GM12878 (cell line): ENCODE measurements at regions not wholly inside any gene's neighbourhood (a gene's known extent, or its start where the extent isn't known, plus 50 kb on each side); places are given as distances from the start of the nearest gene placed in this dataset.

Source experiments
- CEBPB ChIP-seq, 2 experiments: fragments of 150-350 bp in 1 of 2; IDR thresholded peaks; 2 replicates each; pipeline ENCODE4 v1.6.1; 2012 to 2014; ENCODE audit warnings: low read depth in 2 of 2, low read length in 2 of 2, borderline replicate concordance in 1 of 2, inconsistent platforms in 1 of 2
- EP300 ChIP-seq, 2 experiments: fragments of 150-350 bp in 1 of 2; IDR thresholded peaks; 2 replicates each; pipeline ENCODE4 v1.6.1; 2011 to 2012; ENCODE audit warnings: low read depth in 2 of 2, low read length in 2 of 2, borderline replicate concordance in 1 of 2, improper control_type of control experiment in 1 of 2, inconsistent platforms in 1 of 2; ENCODE audit not compliant: control insufficient read depth in 1 of 2
- ETV6 ChIP-seq, 2 experiments: fragments of 450-650 bp in 1 of 2; IDR thresholded peaks in 1 of 2; conservative IDR thresholded peaks in 1 of 2; 2 replicates each; pipeline ENCODE4 v1.6.1; 2014; ENCODE audit warnings: antibody characterized with exemption in 1 of 2, borderline replicate concordance in 1 of 2, low read depth in 1 of 2, mild to moderate bottlenecking in 1 of 2, moderate library complexity in 1 of 2
- MLLT1 ChIP-seq: fragments of 450-650 bp; IDR thresholded peaks from 2 replicates; pipeline ENCODE4 v1.6.1; 2016; ENCODE audit warnings: mild to moderate bottlenecking
- NR2C1 ChIP-seq: fragments of 450-650 bp; IDR thresholded peaks from 2 replicates; pipeline ENCODE4 v1.6.1; 2017; ENCODE audit warnings: antibody characterized with exemption, mild to moderate bottlenecking, moderate library complexity
- PKNOX1 ChIP-seq: fragments of 450-650 bp; IDR thresholded peaks from 2 replicates; pipeline ENCODE4 v1.6.1; 2016; ENCODE audit warnings: mild to moderate bottlenecking
- PRDM15 ChIP-seq: fragments of 450-650 bp; formaldehyde crosslinking; IDR thresholded peaks from 2 replicates; pipeline ENCODE4 v1.4.0; 2020; ENCODE audit warnings: mild to moderate bottlenecking, moderate library complexity
- TCF7 ChIP-seq: IDR thresholded peaks from 2 replicates; pipeline ENCODE4 v1.6.1; 2014; ENCODE audit warnings: antibody characterized with exemption, borderline replicate concordance
- ZNF24 ChIP-seq: fragments of 450-650 bp; IDR thresholded peaks from 2 replicates; pipeline ENCODE4 v1.6.1; 2017; ENCODE audit warnings: antibody characterized with exemption, mild to moderate bottlenecking

GRCh38 chr20:22282696-22283095 lies 301.7 kb downstream of the FOXA2 start (continued):
- no peak for TF ChIP-seq PRDM15 (CRISPR knock-in tag)
- no peak for TF ChIP-seq NR2C1
- no peak for TF ChIP-seq PKNOX1
- no peak for TF ChIP-seq ZNF24
- TF ChIP-seq CEBPB (IDR thresholded peaks at IDR 0.05; ENCODE audit: borderline replicate concordance in 1 of 2, low read depth in 2 of 2, low read length in 2 of 2): no peak
- TF ChIP-seq EP300 (IDR thresholded peaks at IDR 0.05; ENCODE audit: borderline replicate concordance in 1 of 2, control insufficient read depth in 1 of 2, low read depth in 2 of 2, low read length in 2 of 2): no peak
- no peak for TF ChIP-seq MLLT1
- no peak for TF ChIP-seq TCF7
- TF ChIP-seq ETV6 (conservative IDR thresholded peaks at IDR 0.05 in 1 of 2, IDR thresholded peaks at IDR 0.05 in 1 of 2; ENCODE audit: borderline replicate concordance in 1 of 2, low read depth in 1 of 2): no peak
